Stimulated activated CD4-positive, alpha-beta T cell treated with anti-CD3 and anti-CD28 coated beads, Interleukin-15, amount 100 ng/mL, for 24 hours (primary cell): ENCODE measurements at regions not wholly inside any gene's neighbourhood (a gene's known extent, or its start where the extent isn't known, plus 50 kb on each side); places are given as distances from the start of the nearest gene placed in this dataset.
"Not testable (repeated sequence)": the region's sequence is repeated elsewhere in the genome, so short reads cannot be mapped to it uniquely, and the experiment has no call there.

Experiments used
- DNase-seq: peaks from one replicate; pipeline ENCODE4 v3.0.0-alpha.2; 2020

DNA sequence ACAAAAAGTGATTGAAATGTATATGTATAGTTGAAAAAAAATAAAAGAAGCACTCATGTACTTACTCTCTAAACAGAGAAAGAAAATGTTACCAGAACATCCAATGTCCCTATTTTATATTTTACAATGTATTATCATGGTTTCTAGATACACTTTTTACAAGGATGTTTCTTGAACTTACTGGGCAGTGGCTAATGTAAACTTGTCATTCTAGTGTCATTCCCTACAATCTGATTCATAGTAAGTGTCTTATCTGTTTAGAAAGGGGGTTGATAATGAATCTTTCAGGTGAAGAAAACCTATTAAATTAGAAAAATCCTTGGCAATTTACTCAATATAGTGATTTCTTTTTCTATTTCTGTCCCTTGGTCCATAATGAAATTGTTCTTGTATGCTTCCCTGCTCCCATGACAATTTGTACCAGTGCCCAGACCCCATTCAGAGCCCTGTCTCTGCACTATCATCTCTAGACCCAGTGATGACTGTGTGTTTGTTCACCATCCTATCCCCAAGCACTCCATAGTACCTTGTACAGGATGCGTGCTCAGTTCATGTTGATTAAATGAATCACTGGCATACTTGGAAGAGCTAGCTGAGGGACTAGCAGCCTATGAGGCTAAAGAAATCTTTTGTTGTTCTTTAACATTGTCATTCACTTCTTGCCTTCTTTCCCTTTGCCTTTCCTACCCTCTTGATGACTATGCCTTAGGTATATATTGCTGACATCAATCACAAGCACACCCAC, 101.2 kb downstream of the HMHB1 start:
- DNase-seq: no peak

DNA sequence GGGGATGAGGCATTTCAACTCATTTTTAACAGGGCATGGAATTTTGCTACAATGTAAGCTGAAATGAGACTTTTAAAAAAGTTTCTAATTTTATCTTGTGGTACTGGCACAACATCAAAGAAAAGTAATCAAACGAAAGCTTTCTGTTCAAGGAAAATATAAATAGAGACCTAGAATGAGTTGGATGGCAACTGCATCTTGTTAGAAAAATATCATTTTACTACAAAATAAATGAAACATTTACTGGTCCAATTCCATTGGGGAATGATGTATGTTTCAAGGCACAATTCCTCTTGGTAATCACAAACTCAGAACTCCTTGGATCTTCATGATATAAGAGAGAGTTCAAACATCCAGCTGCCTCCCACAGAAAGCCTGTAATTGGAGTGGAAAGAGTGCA, 102.8 kb downstream of the HMHB1 start:
- DNase-seq: no peak

DNA sequence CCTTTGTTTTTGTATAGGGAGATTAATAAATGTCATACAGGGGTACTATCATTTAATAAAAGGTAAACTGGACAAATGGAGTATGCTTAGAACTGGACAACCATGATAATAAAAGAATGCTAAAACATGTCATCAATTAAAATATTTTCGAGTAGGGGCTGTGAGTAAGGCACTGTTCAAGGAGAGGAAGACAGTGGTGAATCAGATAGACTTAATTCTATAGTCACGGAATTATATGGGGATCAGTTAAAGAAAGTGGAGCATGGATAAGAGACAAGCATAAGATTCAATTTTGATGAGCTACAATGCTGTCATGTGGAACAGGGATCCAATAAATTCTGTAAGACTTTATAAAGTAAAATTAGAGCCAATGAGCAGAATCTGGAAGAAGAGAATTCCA, 104.5 kb downstream of the HMHB1 start:
- no peak for DNase-seq

DNA sequence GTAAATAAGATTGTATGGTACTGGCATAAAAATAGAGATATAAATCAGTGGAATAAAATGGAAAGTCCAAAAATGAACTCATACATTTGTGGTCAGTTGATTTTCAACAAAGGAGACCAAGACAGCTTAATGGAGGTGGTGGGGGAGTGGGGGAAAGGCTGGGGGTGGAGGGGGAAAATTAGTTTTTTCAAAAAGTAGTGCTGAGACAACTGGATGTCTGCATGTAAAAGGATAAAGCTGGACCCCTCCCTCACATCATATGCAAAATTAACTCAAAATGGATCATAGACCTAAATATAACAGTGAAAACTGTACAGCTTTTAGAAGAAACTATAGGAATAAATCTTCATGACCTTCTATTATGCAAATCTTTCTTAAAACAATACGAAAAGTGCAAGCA, 107.0 kb downstream of the HMHB1 start:
- DNase-seq: no peak

DNA sequence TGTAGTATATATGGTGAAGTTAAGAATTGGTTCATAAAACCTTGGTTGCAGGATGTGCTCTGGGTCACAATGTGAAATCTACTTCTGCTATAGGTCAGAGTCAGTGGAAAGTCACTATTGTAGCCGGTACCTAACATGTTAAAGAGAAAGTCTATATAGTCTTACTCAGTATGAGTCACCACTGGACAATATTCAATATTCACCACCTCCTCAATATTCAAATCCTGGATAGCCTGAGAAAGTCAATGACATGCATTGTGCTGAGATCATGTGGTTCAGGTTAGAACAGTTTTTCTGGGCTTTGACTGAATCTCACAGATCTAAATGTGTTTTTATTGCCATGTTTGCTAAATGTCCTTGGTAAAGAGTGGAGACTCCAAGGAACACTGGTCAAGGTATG, 108.8 kb downstream of the HMHB1 start:
- DNase-seq: no peak

DNA sequence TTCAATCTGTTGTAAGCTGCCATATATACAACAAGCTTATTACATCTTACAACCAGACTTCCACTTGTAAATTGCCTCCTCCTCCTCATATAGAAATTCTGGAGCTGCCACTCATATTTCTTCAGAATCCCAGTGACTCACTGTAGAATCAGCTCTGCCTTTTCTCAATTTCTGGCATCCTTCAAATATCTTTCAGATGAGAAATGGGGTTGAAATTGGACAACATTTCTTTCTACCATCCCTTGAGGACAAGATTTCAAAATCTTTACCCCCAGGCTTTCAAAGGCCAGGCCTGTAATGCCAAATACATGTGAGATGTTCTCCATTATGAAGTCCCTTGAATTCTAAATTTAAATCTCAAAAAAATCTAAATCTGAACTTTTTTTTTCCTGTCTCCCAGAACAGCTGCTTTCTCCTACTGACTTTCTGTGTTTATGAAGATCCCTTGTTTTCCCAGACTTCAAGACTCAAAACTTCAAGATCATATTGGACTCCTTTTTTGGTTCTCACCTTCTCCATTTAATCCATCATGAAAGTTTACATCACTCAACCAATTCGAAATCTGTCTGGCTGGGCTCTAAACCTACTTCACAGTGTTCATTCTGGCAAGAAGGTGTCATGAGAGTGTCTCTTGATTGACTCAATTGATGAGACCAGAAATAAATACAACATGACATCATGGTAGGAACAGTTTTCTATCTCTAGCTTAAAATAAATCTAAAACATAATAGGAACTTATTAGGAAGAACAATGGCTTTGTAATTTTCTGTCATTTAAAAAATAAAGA, 109.8 kb downstream of the HMHB1 start:
- no peak for DNase-seq

DNA sequence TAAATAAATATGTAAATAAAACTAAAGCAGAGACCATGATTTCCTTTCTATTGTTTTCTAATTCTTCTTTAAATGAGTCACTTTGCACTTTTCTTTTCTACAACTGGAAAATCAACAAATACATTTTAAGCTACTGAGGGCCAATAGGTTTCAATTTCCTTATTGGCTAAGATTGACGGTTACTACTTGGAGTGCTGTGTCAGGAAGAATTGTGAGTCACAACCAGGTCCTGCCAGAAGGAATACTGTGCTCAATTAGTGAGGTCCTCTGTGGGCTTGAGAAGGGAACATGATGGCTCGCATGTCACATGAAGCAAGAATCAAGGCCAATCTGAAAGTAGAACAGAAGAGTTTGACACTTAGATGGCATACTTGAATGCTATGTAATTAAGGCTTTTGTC, 110.8 kb downstream of the HMHB1 start:
- no peak for DNase-seq

DNA sequence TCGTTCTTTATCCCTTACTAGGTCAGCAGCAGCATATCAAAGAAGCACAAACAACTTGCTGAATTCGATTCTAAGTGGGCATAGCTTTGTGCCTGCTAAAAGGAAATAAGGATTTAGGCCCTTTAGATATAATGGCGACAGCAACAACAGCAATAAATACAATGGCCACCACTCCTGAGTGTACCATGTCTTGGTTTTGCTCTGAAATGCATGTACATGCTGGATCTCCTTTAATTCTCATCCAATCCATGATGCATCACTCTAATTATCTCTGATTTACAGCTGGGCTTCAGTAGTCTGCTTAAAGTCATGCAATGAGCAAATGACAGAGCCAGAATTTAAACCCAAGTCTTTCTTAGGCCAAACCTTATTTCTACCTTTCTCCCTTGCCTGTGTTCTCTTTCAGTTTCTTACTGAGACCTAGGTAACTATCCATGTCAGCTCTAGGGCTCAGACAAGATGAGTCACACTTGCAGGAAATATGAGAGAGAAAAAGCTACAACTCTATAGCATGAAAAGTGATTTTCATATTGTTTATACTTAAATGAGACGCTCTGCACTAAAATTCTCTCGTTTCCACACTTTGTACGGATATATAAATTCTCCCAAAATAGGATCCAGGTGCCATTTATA, 111.8 kb downstream of the HMHB1 start:
- no peak for DNase-seq

DNA sequence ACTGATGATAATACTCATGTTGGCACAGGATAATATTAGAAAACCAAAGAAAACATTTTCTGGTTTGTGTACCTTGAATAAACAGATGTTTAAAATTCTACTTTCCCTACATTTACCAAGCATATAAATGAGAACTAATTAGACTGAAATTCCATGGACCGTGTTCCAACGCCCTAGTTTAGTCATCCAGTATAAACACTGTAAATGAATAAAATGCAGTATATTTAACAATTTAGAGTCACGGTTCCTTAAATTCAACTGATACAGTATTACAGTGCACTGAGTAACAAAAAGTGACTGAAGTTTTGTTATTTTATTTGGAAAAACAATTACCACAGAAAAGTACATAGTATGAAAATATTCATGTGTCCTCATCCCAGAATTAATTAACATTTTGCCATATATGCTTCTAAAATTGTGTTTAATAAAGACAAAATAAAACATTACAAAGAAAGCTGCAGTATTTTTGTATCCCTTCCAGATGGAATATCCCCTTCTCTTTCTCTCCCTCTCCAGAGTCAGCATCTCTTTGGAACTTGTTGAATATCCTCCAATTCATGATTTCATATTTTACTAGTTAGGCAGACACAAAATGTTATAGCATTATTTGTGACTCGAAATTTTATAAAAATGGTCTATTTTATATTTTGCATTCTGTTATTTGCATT, 112.5 kb downstream of the HMHB1 start:
- no peak for DNase-seq

DNA sequence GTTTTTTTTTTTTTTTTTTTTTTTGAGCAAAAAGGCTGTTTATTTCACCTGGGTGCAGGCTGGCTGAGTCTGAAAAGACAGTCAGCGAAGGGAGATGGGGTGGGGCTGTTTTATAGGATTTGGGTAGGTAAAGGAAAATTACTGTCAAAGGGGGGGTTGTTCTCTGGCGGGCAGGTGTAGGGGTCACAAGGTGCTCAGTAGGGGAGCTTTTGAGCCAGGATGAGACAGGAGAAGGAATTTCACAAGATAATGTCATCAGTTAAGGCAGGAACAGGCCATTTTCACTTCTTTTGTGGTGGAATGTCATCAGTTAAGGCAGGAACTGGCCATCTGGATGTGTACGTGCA, 113.0 kb downstream of the HMHB1 start:
- DNase-seq: not testable (repeated sequence)

DNA sequence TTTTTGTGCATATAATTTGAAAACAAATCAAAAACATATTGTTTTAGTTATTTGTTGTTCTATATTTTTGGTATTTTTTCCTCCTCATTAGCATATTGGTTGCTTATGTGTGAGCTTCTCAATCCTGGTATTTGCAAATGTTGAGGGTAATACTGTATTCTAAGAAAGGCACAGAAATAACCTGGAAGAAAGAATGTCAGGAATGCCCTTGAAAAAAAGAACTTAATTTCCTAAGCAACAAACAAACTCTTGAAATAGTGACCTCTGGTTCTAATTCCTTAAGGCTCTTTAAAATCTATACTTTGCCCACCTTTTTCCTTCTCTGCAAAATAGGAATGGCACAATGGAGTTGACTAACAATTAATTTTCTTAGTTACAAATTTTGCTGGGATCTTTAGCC, 117.5 kb downstream of the HMHB1 start:
- DNase-seq: no peak

DNA sequence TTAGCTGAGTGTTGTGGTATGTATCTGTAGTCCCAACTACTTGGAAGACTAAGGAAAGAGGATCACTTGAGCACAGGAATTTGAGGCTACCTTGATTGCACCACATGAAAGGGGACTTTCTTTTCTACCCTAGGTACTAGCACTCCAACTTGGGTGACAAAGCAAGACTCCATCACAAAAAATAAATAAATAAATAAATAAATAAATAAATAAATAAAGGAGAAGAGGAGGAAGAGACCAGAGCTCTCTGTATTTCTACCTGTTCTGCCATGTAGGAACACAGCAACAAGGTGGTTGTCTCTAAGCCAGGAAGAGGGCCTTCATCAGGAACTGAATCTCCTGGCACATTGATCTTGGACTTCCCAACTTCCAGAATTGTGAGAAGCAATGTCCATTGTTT, 118.6 kb downstream of the HMHB1 start:
- DNase-seq: no peak

DNA sequence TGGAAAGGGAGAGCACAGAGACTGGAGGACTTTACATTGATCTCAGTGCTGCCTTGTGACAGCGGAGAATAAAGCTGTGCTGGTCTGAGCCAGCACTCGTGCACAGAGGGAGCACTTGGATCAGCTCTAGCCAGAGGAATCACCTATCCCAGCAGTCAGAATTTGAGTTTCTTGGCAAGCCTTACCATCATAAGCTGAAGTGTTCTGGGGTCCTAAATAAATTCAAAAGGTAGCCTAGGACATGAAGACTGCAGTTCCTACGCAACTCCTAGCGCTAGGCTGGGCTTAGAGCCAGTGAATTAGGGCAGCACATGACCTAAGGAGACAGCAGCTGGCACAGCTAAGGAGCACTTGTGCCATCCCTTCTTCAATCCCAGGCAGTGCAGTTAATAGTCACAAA, 119.5 kb downstream of the HMHB1 start:
- no peak for DNase-seq

DNA sequence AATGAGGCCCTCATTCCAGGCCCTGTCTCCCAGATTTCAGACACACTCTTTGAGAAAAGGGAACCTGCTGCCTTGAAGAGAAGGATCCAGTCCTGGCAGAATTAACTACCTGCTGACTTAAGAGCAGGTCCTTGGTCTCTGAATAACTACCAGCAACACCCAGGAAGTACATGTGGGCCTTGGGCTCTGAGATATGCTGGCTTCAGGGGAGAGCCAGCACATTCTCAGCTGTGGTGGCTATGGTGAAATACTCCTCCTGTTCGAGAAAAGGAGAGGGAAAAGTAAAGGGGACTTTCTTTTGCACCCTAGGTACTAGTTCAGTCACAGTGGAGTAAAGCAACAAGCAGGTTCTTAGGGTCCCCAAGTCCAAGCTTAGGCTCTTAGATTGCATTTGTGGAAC, 120.0 kb downstream of the HMHB1 start:
- no peak for DNase-seq

DNA sequence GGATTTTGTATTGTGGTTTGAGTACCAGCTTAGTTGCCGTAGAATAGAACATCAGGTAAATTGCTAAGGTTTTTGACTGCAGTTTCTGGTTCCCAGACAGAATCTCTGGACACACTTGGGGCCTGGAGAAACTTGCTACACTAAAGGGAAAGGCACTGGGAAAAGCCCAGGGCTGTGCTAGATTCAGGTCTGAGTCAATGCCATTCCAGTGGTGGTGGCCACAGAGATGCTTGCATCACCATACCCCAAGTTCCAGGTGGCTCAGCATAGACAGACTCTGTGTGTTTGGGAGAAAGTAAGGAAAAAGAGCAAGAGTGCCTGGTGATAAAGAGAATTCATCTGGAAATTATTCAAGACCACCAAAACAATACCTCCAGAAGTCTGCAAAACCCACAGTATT, 120.6 kb downstream of the HMHB1 start:
- no peak for DNase-seq

DNA sequence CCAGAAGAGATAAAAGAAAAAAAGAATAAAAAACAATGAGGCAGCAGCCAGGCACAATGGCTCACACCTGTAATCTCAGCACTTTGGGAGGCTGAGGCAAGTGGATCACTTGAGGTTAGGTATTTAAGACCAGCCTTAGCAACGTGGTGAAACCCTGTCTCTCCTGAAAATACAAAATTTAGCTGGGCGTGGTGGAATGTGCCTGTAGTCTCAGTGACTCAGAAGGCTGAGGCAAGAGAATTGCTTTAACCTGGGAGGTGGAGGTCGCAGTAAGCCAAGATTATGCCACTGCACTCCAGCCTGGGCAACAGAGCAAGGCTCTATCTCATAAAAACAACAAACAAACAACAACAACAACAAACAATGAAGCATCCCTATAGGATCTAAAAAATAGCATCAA, 121.5 kb downstream of the HMHB1 start:
- DNase-seq: no peak

DNA sequence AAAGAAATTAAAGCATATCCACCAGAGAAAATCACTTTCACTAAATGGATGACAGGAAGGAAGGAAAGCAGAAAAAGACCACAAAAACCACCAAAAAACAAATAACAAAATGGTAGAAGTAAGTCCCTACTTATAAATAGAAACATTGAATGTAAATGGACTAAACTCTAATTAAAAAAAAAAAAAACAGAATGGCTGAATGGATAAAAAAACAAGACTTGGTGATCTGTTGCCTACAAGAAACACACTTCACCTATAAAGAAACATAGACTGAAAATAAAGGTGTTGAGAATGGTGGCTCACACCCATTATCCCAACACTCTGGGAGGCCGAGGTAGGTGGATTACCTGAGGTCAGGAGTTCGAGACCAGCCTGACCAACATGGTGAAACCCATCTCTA, 122.9 kb downstream of the HMHB1 start:
- DNase-seq: no peak

DNA sequence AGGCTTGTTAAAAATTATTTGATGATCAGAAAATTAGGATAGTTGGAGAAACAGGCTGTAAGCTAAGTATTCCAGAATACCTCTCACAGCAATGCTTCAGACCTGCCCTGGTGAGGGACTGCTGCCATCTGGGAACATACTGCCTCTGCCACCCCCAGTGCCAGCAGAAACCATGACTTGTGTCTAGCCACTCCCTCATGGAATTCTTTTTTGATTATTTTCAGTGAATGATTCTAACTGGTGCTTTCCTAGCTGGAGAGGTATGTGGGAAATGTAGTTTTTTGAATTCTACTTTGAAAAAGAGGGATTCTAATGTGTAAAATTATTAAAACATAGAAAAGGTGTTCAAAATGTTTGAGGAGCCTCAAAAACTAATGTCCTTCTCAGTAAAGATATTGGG, 126.3 kb downstream of the HMHB1 start:
- no peak for DNase-seq

DNA sequence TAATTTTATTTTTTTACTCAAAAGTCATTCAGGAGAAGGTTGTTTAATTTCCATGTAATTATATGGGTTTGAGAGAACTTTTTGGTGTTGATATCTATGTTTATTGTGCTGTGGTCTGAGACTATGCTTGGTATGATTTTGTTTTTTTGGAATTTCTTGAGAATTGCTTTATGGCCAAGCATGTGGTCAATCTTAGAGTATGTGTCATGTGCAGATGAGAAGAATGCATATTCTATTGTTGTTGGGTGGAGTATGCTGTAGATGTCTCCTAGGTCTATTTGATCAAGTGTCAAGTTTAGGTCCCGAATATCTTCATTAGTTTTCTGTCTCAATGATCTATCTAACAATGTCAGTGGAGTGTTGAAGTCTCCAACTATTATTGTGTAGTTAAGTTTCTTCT, 134.9 kb downstream of the HMHB1 start:
- DNase-seq: no peak

DNA sequence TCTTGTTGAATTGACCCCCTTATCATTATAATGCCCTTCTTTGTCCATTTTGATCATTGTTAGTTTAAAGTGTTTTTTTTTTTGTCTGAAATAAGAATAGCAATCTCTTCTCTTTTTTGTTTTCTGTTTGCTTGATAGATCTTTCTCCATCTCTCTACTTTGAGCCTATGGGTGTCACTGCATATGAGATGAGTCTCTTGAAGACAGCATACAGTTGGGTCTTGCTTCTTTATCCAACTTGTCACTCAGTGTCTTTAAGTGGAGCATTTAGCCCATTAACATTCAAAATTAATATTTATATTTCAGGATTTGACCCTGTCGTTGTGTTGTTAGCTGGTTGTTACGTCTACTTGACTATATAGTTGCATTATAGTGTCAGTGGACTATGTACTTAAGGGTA, 135.4 kb downstream of the HMHB1 start:
- DNase-seq: no peak

DNA sequence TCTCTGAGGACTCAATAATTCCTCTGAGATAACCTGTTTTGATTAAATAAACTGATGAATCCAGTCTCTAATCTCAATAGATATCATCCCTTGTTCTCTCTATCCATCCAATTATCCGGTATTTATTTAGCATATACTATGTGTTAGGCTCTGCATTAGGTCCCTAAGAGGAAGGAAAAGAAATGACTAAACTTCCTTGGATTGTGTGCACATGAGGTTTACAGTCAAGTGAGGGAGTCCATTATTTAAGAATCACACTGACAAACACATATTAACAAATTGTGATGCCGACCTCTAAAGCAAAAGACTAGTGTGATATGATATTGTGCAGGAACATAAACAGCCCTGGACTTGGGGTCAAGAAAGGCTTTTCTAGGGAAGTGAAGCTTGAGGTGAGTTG, 140.8 kb downstream of the HMHB1 start:
- DNase-seq: no peak

DNA sequence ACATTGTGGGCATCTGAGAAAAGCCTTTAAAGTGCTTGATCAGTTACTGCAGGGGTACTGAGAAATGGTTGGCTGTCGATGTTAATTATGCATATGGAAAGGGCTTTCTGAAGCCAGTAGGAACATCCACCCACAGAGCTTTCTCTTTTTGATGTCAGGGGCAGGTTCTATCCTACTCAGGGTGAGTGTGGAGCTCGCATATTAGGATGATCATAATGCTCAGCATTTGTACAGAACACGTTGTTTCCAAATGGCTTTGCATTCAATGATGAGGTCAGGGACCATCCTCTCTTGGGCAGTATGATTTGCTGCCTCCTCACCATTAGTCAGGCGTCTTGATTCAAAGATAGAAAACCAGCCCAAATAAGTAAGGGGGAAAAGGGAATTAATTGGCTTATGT, 141.9 kb downstream of the HMHB1 start:
- DNase-seq: no peak

DNA sequence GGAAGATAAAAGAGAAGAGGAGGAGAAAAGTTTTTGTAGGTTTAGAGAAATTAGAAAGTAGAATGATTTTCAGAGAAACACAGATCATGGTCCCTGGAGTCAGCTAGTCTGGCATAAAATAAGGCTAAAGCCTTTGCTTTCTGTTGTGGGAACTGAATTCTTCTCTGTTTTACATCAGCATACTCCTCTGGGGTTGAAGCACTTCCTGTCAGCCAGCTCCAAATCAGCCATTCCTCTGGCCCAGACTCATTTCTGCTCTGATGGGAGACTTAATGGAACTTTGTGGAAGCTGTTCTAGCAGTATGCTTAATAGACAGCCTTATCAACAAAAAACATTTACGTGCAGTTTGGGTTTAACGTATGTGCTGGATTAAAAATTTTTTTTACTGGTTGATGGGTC, 143.2 kb downstream of the HMHB1 start:
- no peak for DNase-seq

DNA sequence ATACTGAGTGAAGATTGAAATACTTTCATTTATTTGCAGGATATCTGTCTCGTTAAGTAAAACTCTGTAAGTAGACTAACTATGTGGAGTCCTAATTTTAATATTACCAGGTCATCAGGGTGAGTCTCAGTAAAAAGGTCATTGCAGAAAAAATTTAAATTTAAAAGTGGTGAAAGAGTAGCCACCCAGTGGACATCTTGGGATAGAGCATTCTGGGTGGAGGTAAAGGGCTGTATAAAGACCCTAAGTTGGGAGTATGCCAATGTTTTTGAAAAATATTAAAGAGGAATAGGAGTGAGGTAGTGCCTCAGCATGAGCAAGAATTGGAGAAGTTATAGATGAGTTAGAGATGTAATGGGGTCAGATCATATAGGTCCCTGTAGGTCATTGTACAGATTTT, 145.5 kb downstream of the HMHB1 start:
- no peak for DNase-seq
